ENCODE measurements at regions not wholly inside any gene's neighbourhood (a gene's known extent, or its start where the extent isn't known, plus 50 kb on each side); places are given as distances from the start of the nearest gene placed in this dataset.

DNA sequence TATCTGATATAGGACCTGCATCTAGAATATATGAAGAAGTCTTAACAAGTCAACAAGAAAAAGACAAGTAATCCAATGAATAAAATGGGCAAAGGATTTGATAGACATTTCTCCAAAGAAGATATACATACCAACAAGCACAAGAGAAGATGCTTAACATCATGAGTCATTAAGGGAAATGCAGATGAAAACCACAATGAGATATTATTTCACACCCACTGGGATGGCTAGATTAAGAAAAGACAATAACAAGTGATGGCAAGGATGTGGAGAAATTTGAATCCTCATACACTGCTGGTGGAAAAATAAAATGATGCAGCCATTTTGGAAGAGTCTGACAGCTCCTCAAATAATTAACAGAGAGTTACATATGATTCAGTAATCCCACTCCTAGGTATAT lies 502.6 kb downstream of the FUT8 start:
- Histone ChIP-seq H3K27ac (no peak overlapping the region), H3K4me3 (no peak overlapping the region), H3K36me3 (replicated peaks in 1 of 2; ENCODE audit: insufficient read depth in 1 of 2, low read depth in 2 of 2) (no peaks in the 10 kb centered on the region), H3K4me1 (no peaks in the 10 kb centered on the region), H3K27me3 (no peaks in the 10 kb centered on the region), H3K9me3 (no peaks in the 10 kb centered on the region)
- no peak for DNase-seq
- ATAC-seq: no peak
- no peak for TF ChIP-seq POLR2A (IDR thresholded peaks at IDR 0.05)
- intact Hi-C loops (cut with DNase I): no loop called here

DNA sequence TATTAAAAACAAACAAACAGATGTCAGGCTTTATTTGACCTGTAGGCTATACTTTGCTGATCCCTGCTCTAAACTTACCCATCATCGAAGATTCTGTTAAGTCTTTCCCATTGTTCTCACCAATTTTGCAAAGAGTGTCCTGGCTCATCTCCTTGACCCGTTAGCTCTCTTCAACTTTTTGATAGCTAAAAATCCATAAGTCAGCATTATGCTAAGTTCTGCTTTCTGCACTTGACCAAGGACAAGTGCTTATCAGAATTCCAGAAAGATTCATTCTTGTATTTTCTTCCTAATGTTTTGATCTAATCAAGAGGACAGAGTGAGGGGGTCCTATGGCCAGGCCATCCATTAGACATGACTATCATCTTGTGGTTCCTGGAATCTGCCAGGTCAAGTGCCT lies 503.5 kb downstream of the FUT8 start:
- ATAC-seq (no peak), DNase-seq (no peak)
- intact Hi-C loops (cut with DNase I): no loop called here
- Histone ChIP-seq H3K36me3 (replicated peaks in 1 of 2; ENCODE audit: insufficient read depth in 1 of 2, low read depth in 2 of 2) (no peaks in the 10 kb centered on the region), H3K4me3 (no peak overlapping the region), H3K4me1 (no peaks in the 10 kb centered on the region), H3K9me3 (no peaks in the 10 kb centered on the region), H3K27ac (no peak overlapping the region), H3K27me3 (no peaks in the 10 kb centered on the region)
- 58 to 75% methylated on average over 2 of the region's 2 CpGs for WGBS, 2 donors
- TF ChIP-seq, protein P1, sequence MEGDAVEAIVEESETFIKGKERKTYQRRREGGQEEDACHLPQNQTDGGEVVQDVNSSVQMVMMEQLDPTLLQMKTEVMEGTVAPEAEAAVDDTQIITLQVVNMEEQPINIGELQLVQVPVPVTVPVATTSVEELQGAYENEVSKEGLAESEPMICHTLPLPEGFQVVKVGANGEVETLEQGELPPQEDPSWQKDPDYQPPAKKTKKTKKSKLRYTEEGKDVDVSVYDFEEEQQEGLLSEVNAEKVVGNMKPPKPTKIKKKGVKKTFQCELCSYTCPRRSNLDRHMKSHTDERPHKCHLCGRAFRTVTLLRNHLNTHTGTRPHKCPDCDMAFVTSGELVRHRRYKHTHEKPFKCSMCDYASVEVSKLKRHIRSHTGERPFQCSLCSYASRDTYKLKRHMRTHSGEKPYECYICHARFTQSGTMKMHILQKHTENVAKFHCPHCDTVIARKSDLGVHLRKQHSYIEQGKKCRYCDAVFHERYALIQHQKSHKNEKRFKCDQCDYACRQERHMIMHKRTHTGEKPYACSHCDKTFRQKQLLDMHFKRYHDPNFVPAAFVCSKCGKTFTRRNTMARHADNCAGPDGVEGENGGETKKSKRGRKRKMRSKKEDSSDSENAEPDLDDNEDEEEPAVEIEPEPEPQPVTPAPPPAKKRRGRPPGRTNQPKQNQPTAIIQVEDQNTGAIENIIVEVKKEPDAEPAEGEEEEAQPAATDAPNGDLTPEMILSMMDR (IDR thresholded peaks at IDR 0.05): no peak
- TF ChIP-seq POLR2A (IDR thresholded peaks at IDR 0.05): no peak

DNA sequence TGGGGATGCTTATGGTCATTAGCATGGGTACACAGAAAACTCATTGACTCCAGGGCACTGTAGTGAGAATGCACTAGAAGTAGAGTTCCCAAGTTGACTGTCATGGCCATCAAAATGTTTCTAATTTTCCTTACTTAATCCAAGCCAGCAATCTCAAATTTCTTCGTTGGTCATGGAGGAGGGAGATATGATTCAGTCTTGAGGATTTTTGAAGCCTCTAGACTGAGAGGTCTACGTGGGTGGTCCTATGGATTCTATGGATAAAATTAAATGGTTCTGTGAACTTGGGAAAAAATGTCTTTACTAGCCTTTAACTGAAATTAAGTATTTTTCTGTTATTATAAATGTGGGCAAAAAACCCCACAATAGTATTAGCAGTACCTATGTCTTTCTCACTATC lies 508.5 kb downstream of the FUT8 start:
- no peaks in the 10 kb centered on the region for H3K4me1 ChIP-seq
- no peaks in the 10 kb centered on the region for H3K36me3 ChIP-seq (replicated peaks in 1 of 2; ENCODE audit: insufficient read depth in 1 of 2, low read depth in 2 of 2)
- TF ChIP-seq, protein P1 (IDR thresholded peaks at IDR 0.05): no peak
- TF ChIP-seq POLR2A (IDR thresholded peaks at IDR 0.05): no peak
- WGBS, 2 donors: 68 to 79% methylated on average over 2 of the region's 2 CpGs
- H3K4me3 ChIP-seq: no peak overlapping the region
- DNase-seq (no peak), ATAC-seq (no peak)
- intact Hi-C loops (cut with DNase I): no loop called here
- no peaks in the 10 kb centered on the region for H3K27me3 ChIP-seq
- H3K9me3 ChIP-seq: no peaks in the 10 kb centered on the region
- no peak overlapping the region for H3K27ac ChIP-seq

DNA sequence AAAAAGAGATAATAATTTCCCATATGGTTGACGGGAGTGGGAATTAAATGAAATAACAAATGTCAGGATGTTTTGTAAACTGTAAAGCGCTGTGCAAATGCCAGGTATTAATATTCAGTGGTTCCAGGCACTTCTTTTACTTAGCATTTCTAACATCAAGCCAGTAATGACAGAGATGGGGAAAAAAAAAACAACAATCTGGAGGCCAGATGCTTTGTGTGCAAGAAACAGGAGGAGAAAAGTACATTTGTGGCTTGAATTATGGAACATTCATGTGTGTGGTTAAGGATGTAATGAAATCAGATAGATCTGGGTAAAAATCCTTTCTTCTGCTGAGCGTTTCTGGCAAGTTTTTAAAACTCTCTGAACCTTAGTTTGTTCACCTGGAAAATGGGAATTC lies 509.6 kb downstream of the FUT8 start:
- TF ChIP-seq, protein P1 (IDR thresholded peaks at IDR 0.05): no peak
- TF ChIP-seq POLR2A (IDR thresholded peaks at IDR 0.05): no peak
- DNase-seq: no peak
- no peaks in the 10 kb centered on the region for H3K9me3 ChIP-seq
- 74 to 77% methylated on average over 3 of the region's 3 CpGs for WGBS, 2 donors
- H3K4me1 ChIP-seq: no peaks in the 10 kb centered on the region
- no peak overlapping the region for H3K4me3 ChIP-seq
- H3K27ac ChIP-seq: no peak overlapping the region
- intact Hi-C loops (cut with DNase I): no loop called here
- no peaks in the 10 kb centered on the region for H3K27me3 ChIP-seq
- no peaks in the 10 kb centered on the region for H3K36me3 ChIP-seq (replicated peaks in 1 of 2; ENCODE audit: insufficient read depth in 1 of 2, low read depth in 2 of 2)
- no peak for ATAC-seq

DNA sequence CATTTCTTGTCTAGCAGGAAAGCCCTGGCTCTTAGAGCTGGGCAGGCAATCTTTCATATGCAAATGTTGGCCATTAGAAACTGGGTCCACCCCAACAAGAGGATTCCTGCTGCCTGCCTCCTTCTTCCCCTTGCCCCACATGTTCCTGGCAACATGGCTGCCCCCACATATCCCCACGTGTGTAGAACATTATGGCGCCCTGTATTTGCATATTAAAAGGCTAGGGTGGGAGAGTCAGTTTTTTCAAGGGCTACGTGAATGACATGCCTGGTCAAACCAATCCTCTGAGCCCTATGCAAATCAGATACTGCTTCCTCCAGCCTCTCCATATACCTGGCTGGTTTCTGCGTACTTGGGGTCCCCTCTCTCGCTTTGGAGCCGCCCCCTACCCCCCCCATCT lies 514.0 kb downstream of the FUT8 start:
- DNase-seq (no peak), ATAC-seq (no peak)
- TF ChIP-seq, protein P1 (IDR thresholded peaks at IDR 0.05): no peak
- TF ChIP-seq POLR2A (IDR thresholded peaks at IDR 0.05): no peak
- Histone ChIP-seq H3K4me1 (no peaks in the 10 kb centered on the region), H3K9me3 (no peaks in the 10 kb centered on the region), H3K27ac (no peak overlapping the region), H3K27me3 (no peaks in the 10 kb centered on the region), H3K4me3 (no peak overlapping the region), H3K36me3 (replicated peaks in 1 of 2; ENCODE audit: insufficient read depth in 1 of 2, low read depth in 2 of 2) (no peaks in the 10 kb centered on the region)
- WGBS, 2 donors: 37 to 44% methylated on average over 6 of the region's 6 CpGs
- intact Hi-C loops (cut with DNase I): no loop called here

All from body of pancreas (tissue), 4 donors.